Hindlimb muscle (tissue), 1 donor: ENCODE measurements at regions not wholly inside any gene's neighbourhood (a gene's known extent, or its start where the extent isn't known, plus 50 kb on each side); places are given as distances from the start of the nearest gene placed in this dataset.
"Not testable (repeated sequence)": the region's sequence is repeated elsewhere in the genome, so short reads cannot be mapped to it uniquely, and the experiment has no call there.

Experiments used
- DNase-seq: peaks from one replicate; pipeline ENCODE4 v3.0.0-alpha.2; 2013

- DNase-seq, result no peak
Measured at GRCh38 chr12:91721023-91721422, 424.6 kb downstream of the BTG1 start.

- no peak for DNase-seq
Measured at GRCh38 chr12:91718326-91718725, 427.3 kb downstream of the BTG1 start.

DNA sequence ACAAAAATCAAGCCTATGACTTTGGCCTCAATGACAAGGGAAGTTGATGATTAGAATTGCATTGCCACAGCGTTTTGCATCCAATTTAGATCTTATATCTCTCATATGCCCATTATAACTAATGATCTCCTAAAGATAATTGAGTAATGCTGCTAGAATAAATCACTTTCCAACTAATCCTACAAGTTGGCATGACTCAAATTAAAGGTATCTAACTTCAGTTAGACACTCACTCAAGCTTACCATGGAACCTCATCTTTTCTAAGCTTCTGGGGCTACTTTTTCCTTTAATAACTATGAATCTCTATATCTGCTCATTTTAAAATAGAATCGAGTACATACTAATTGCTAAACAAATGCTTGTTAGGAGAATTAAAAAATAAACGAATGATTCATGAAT is 427.8 kb downstream of the BTG1 start:
- no peak for DNase-seq

GRCh38 chr12:91711925-91712324 is 433.7 kb downstream of the BTG1 start:
- not testable (repeated sequence) for DNase-seq

DNA sequence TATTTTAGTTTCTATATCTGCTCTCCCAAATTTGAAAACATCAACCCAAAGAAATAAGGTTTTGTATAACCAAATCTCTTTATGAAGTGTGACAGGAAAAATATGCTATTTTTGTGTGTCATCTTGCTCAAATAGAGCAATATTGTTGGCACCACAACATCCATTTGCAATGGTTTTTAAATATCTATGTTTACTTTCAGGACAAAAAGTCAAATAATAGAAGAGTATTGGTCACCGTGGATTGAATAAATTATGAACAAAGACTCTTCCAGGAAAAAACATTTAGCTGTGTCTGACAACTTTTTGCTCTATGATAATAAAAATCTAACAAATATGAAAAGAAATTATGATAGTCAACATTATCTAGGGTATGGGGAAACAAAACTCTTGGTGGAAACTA is 439.2 kb downstream of the BTG1 start:
- no peak for DNase-seq

GRCh38 chr12:91704446-91704845 is 441.2 kb downstream of the BTG1 start:
- no peak for DNase-seq

- DNase-seq, result no peak
Measured at GRCh38 chr12:91703491-91704283, 442.0 kb downstream of the BTG1 start.

- no peak for DNase-seq
Measured at GRCh38 chr12:91702843-91703425, 442.7 kb downstream of the BTG1 start.

- DNase-seq, result no peak
Measured at GRCh38 chr12:91695964-91696363, 449.7 kb downstream of the BTG1 start.

DNA sequence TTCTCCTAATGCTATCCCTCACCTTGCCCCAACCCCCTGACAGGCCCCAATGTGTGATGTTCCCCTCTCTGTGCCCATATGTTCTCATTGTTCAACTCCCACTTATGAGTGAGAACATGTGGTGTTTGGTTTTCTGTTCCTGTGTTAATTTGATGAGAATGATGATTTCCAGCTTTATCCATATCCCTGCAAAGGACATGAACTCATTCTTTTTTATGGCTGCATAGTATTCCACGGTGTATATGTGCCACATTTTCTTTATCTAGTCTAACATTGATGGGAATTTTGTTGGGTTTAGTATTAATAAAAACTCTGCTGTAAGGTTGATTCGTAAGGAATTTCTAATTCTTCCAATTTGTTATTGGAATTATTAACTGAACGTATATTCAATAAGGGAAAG is 450.2 kb downstream of the BTG1 start:
- not testable (repeated sequence) for DNase-seq

GRCh38 chr12:91690531-91690930 is 455.1 kb downstream of the BTG1 start:
- no peak for DNase-seq

- DNase-seq, result no peak
Measured at GRCh38 chr12:91687052-91688017, 458.3 kb downstream of the BTG1 start.

DNA sequence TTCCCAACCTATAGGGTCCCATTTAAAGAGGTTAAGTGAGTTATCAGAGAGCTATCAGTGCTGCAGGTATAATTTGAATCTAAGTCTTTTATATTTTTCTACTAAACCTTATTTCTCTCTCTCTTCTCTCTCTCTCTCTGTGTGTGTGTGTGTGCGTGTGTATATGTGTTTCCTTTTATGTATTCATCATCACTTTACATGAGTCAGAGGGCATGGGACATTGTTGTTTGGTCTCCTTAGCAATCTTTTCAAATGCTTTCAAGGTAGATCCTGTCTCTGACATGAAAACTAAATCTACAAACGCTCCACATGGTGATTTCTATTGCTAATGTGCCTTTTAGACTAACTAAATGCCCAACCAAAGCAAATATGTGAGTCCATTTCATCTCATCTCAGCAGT is 459.7 kb downstream of the BTG1 start:
- DNase-seq, result no peak

DNA sequence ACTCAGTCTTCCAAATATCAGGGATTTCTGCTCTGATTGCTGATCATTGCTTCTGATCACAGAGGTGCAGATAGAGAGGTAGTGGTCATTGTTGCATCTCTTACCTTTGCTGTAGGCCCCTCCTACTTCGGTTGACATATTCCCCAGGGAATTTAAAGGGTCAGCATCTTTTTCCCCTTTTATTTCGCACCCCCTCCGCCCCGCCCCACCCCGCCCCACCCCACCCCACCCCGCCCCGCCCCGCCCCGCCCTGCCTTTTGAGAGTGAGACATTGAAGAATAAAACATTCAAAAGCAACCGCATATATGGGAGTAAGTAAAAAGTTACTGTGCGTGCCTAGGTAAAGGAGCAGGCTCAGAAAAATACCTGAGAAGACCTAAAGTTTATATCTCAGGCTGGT is 463.9 kb downstream of the BTG1 start:
- no peak for DNase-seq

GRCh38 chr12:91680864-91681263 is 464.8 kb downstream of the BTG1 start:
- no peak for DNase-seq

DNA sequence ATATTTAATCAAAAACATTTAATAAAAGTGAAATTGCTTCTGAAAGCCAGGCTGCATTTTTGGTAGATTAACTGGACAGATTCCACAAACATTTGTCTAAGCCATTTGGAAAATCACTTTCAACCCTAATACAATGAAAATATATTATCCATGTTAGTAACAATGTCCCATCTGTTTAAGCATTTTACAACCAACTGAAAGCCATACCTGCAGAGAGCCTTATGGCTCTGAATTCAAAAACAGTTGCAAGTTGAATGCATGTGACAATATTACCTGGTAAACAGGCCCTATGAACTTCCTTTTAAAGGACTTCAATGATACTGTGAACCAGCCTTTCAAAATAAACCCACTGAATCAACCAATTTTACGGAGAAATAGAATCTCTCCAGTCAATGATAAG is 468.1 kb downstream of the BTG1 start:
- no peak for DNase-seq

GRCh38 chr12:91675401-91675800 is 470.2 kb downstream of the BTG1 start:
- DNase-seq, result no peak

GRCh38 chr12:91672130-91672529 is 473.5 kb downstream of the BTG1 start:
- no peak for DNase-seq

GRCh38 chr12:91667694-91668093 is 478.0 kb downstream of the BTG1 start:
- no peak for DNase-seq

DNA sequence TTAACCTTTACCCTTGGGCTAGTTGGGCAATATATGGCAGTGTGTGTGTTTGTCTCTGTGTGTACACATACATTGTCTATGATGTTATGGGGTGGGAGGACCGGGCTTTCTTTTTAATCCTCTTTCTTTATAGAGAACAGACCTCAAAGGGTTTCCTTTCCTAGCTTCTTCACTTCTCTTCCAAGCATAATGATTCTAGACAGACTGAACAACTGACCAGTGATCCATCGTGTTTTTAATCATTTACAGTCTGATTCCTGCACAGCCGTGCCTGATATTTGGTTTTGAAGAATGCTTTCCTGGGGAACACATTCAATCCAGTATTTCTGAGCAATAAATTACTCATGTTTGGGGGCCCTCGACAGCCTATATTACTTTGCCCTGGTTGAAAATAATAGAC is 481.1 kb upstream of the DCN start:
- DNase-seq, result no peak

GRCh38 chr12:91663310-91663709 is 480.7 kb upstream of the DCN start:
- no peak for DNase-seq

- no peak for DNase-seq
Measured at GRCh38 chr12:91662021-91662420, 479.4 kb upstream of the DCN start.

DNA sequence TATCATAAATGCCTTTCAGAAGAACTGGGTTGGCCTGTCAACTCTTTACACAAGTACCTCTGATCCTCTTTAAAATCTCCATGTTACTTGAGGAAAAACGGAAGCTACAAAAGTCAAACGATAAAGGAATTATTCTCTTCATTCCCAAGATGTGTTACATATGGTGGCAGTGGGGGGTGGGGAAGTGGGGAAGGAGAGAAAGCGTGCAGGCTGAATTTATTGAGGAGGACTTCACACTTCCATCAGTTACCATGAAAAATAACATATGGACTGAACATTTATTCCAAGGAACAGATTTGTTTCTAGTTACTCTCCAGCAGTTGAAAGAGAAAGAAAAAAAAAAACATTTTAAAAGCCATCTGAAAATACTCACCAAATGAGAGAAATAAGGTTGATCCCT is 474.4 kb upstream of the DCN start:
- DNase-seq, result no peak
